NCI-H526 (cell line): ENCODE measurements at regions not wholly inside any gene's neighbourhood (a gene's known extent, or its start where the extent isn't known, plus 50 kb on each side); places are given as distances from the start of the nearest gene placed in this dataset.

ENCODE experiments used
- DNase-seq, 2 experiments: peaks; one replicate each; lab custom pipeline; 2025; lab: John Stamatoyannopoulos, UW

DNA sequence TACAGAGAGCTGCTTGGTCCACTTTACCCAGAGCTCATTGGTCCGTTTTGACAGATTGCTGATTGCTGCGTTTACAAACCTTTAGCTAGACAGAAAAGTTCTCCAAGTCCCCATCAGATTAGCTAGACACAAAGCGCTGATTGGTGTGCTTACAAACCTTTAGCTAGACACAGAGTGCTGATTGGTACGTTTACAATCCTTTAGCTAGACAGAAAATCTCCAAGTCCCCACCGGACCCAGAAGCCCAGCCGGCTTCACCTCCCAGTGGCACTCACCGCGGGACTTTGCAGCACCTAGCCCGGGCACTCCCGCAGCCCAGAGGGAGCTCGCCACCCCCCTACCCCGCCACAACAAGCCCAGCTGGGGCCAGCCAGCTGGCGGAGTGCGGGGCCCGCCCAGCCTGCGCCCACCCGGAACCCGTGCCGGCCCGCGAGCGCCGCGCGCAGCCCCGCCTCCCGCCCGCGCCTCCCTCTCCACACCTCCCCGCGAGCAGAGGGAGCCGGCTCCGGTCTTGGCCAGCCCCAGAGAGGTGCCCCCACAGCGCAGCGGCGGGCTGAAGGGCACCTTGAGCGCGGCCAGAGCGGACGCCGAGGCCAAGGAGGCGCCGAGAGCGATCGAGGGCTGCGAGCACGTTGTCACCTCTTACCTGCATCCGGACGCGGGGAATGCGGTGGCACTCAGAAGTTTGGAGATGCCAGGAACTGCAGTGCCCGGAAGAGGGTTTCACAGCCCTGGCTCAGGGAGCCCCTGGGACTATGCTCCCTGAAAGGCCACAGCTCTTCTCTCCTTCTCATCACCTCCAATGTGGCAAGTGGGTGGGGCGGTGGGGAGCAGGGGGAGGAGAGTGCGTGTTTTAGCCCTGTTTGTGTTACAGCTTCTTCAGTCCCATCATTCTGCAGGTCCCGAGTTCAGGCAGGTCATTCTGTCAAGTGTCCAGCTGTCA is 1504.5 kb downstream of the CDH11 start:
- peak in 1 of 2 experiments; percentile 56 for DNase-seq

DNA sequence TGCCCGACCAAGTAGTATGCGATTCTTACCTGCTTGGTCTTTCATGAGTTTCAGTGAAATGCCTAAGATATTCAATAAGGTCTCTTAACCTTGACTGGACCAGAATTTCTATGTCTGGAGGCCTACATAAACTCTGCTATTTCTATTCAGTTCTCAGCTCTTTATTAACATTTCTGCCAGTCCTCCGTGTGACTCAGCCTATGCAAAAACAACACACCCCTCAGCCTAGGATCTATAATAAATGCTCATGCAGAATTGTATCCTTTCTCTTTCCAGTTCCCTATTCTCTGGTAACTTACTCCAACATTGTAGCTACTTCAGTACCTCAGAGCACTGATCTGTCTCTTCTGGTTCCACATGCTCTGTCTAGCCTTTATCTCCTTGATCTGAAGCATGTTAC is 1507.4 kb downstream of the CDH11 start:
- no peak for DNase-seq

DNA sequence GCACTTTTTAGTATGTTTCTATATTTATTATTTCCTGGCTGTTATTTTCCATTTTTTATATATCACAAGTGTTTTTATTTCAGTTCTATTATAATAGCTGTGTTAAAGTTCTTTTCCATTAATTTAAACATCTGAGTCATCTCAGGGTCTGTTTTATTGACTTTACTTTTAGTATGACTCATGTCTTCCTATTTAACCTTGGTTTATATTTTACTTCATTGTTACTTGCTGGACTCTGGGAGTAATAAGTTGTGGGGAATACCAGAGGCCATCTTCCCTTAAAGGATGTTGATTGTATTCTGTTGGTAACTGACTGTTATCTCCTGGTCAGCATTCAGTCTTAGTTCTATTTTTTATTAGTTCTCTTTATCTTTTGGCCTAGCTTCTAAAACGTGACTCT is 1508.2 kb downstream of the CDH11 start:
- no peak for DNase-seq

DNA sequence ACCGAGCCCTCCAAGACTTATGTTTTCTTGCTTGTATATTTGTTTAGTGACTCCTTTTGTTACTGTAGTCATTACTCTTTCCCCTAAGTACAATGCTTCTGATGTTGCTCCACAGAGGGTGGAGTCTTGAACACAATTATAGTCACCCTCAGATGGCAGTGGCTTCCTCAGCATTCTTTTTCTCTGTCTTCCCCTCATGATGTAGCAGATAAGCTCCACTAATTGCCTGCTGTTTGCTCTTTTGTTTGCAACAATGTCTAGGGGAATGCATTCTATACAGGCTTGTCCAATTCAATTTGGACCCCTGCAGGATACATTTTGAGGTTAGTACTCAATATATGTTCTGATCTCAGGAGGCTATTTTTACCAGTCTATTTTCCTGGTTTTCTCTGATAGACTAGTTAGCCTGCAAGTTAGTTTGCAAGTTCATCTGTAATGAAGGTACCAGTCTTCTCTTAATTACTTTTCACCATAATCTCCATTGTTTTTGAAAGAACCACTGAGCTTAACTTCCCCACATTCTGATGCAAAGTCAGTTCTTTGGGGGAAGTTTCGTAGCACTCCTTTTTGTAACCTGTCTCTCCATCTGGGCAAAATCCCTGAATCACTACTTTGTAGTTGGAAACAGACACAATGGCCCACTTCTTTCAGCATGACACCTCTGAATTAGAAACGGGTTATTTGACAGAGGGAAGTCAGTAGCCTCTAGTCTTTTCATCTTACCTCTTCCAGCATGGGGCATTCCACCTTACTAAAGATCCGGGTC is 1509.2 kb downstream of the CDH11 start:
- DNase-seq: no peak

DNA sequence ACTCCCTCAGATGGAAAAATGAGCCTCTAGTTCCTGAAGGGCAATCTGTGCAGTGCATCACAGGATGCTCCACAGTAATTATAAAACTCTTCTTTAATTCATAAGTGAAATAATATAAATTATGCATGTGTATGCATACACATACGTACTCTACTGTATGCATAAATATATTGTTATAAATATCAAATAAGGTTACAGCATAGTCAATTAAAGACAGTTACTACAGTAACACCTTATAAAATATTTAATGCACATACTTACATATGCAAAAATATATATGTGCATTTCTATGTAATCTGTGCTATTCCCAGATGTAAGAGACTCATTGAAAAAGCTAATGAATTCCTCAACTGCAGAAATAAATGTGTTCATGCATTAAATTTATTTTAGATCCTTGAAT is 1515.1 kb downstream of the CDH11 start:
- no peak for DNase-seq

DNA sequence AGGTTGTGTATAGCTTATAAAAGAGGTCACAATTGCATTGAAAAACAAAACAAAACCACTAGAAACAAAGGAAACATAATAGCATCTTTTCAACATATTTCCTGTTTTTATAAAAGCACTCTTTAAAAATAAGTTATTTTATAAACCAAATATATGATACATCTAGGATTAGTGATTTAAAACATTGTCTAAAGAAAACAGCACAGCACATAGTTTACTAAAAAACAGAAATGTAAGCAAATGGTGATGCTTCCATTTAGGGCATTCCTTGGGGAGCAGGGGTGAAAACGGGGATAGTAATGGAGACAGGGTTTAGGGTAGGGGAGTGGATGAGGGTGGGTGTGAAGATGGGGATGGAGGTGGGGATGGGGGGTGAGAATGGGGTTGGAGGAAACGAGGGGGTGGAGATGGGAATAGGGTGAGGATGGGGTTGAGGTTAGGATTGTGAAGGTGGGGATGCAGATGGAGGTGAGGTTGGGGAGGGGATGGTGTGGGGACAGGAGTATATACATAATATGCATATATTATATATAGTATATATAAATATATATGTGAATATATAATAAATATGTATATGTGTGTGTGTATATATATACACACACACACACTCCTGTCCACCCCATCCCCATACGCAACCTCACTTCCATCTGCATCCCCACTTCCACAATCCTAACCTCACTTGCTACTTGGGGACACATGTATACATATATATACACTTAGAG is 1519.5 kb downstream of the CDH11 start:
- DNase-seq: no peak

DNA sequence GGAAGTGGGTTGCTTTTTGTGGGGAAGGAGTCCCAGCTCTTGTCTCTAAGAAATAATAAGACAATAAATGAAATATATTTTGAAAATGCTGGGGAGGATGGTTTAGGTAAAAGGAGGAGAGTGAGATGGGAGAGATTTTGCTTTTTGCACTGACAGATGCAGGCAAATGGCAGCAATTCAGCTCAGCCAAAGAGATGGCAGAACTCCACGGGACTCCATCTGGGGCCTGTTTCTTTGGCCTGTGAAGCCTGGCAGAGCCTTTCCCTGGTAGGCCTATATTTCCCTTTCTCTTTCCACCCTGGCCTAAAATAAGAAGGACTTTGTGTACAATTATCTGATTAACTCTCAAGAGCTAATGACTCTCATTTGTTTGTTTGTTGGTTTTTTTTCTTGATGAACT is 1525.1 kb downstream of the CDH11 start:
- DNase-seq: peak in 1 of 2 experiments; percentile 47

DNA sequence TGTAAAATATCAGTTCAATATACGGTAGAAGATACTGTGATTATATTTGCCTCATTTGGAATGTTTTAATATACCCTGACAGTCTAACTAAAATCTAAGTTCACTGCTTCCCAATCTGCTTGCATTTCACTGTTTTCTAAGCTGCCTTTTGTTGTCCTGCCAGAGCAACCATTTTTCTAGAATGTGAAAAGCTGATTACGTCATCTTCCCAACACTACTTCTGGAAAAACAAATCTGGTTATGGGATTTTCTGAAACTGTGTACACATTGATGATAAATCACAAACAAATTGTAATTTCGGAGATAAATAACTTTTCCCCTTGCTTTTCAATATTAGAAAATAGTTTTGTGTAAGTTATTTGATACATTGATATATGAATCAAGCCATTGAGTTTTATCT is 1529.0 kb downstream of the CDH11 start:
- no peak for DNase-seq

DNA sequence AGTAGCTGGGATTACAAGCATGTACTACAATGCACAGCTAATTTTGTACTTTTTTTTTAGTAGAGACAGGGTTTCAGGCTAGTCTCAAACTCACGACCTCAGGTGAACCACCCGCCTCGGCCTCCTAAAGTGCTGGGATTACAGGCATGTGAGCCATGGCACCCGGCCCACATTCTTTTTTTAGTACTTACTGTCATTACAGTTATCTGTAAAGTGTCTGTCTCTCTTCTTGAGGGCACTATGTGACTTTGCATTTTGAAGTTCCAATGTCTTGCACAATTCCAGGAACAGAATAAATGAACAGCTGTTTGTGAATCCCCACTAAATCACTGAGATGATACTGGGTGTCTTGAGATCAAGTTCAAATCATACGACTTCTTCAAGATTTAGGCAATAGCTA is 1540.3 kb downstream of the CDH11 start:
- DNase-seq: no peak

DNA sequence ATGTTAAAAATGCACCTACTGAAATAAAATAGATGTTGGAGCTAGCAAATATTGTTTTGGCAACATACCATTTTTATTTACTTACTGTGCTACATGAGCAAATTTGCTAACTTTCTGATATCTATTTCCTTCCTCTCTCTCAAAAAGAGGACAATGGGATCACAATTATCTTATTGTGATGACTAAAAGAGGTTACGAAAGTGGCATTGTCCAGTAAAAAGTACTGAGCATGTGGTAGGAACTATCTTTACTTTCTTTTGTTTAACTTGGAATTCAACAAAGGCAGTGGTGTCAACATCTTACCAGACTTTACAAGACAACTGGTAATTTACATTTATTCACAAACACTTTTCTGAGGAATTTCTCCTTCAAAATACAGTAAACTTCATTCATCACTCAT is 1542.6 kb upstream of the CDH8 start:
- no peak for DNase-seq

DNA sequence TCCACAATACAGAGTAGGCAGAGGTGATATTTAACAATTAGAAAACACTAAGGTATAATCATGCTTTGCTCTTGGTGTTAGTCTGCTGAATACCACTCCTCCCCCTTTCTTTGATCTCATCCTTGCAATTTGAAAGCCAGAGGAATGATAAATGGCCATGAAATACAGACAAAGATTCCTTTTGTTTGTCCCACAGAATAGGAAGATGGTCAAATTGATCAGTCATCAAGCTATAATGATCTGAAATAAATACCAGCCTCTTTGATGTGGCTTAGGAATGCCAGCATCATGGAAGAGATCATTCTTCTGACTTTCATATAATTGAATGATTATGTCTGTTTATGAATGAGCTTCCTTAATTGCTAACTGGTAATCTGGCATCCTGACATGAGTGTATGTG is 1541.7 kb upstream of the CDH8 start:
- DNase-seq: no peak

DNA sequence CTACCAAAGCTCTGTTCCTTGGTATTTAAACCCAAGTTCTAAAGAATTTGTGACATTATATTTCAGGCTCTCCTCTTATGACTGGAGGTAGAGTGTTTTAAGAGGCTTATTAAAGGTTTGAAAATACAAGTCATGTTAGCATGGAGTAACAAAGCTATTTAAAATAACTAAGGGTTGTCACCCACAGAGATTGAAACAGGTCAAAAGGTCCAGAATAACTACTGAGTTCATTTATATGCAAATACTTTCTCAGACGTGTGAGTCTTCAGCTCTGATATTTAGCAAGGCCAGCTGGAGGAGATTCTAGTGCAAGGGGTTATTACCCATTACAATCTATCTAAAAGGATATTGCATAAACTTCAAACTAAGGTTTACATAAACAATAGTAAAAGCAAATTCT is 1538.8 kb upstream of the CDH8 start:
- no peak for DNase-seq

DNA sequence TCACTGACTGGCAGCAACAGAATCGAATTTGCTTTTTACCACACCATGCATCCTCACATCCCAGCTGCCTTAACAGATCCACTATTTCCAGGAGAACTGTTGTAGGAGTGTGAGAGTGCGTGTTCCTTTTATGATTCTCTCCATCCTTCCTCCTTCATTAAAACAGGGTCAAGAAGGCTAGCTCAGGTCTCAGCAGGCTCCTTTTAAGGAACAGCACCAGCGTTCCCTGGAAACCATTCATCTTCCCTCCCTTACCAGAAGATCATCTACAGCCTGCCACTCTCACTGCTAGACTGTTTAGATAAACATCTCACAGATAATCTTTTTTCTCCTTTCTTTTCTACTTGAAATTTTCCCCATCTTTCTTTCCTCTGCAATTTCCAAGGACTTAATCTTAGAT is 1531.9 kb upstream of the CDH8 start:
- peak; percentile 71 to 80 for DNase-seq

DNA sequence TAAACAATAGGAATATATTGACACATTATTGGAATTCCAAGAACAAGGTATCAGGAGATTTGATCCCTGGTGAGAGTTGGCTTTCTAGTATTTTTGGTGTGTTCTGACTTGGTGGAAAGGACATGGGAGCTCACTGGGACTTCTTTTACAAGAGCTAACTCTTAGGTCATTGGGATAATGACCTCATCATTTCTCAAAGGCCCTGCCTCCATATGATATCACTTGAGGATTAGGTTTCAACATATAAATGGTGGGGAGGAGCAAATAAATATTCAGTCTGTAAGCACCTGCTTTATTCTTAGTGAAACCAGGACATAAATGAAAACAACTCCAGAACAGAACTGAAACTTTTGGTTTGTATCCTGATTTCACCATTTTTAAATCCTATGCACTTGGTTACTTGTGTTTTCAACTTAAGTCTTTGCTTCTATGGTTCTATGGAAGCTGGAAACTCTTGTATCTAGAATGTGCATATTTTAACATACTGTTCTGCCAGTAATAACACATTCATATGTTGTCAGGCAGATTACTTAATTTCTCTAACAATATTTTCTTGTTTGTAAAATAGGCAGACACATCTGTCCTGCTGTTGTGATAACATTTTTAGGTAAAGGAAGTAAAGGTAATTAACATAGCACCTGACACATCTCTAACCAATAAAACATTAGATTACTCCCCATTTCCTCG is 1527.7 kb upstream of the CDH8 start:
- no peak for DNase-seq

DNA sequence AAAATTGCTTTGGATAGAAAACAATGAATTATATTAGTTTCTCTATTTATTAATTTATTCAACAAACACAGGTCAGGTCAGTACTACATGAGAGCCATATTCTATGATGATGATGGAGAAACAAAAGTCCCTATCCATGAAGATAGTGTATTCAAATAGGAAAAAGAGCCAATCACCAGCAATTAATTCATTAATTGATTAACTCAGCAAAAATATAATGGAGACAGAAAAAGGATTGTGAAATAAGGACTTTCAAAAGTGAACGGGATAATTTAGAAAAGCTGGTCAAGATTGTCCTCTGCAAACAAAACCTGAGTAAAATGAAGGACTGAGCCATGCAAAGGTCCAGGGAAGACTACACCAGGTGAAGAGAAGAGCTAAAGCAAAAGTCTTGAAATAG is 1517.7 kb upstream of the CDH8 start:
- no peak for DNase-seq

DNA sequence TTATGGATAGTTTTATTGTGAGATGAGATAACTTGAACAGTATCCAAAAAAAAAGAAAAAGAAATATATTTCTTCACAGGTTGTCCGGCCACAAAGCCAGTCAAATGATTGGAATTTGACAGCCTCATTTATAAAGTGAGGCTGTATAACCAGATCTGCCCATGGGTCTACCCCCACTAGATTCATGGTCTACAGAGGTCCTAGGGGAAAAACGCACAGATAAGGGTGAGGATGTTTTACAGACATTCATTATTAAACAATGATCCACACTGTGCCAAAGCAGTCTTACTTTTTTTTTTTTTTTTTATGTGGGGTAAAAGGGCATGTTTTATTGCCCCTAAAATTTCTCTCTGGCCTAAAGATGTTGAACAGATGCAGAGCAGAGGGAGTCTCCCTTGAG is 1503.0 kb upstream of the CDH8 start:
- no peak for DNase-seq

DNA sequence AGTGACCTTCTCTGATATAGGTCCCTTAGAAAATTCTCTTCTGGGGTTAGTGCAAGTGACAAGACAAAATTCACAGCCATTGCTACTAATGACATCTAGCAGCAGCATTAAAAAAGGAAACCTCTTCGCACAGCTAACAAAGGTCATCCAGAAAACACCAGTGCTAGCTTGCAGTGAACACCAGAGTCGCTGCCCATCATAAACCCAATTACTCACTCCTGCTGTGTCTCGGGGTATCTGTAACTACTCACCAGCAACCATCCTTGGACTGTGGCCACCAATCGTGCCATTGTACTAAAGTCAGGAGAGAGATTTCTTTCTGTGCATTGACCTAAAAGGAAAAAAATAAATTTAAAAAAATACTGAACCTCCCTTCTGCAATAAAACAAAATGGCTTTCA is 1494.7 kb upstream of the CDH8 start:
- DNase-seq: no peak

DNA sequence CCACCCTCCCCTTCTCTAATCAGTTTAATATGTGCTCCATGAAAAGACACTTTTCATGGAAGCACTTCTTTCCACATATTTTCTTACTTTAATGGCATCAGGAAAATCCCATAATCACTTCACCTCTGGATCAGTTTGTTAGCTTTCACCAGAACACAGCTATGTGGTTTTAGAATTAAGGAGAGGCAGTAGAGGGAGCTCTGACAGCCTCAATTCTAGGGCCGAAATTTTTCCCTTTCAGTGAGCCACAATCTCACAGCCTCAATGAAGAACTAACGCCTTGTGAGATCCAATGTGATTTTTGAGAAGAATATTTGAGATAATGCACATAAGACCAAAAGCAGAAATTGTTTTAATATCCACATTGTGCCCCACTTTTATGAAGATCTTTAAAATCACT is 1494.0 kb upstream of the CDH8 start:
- DNase-seq: no peak

DNA sequence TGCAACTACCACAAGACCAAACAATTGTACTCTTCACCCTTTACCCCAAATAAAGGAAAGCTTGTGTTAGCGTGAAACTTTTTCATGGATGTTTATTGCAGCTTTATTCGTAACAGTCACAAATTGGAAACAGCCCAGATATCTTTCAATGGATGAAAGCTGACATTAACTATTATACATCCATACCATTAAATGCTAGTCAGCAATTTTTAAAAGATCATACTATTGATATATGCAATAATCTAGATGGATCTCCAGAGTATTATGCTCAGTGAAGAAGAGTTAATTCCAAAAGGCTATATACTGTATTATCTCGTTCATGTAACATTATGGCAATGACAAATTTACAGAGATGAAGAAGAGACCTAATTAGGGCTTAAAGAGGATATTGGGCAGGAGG is 1491.2 kb upstream of the CDH8 start:
- DNase-seq: no peak

DNA sequence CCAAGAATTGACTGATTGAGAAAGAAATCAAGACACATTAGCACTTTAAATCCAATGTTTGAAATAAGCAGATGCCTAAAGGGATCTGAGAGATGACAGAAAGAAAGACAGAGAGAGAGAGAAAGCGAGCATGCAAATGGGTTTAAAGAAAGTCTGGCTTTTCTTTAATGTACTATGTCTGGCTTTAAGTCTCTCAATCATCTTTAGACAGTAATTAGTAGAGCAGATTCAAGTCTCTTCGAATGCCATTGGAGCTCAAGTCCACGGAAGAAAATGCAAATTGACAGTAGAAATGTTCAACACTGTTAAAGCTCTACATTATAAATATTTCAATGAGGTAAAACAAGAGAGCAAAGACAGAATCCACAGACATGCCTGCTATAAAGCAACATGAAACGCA is 1480.2 kb upstream of the CDH8 start:
- DNase-seq: no peak

DNA sequence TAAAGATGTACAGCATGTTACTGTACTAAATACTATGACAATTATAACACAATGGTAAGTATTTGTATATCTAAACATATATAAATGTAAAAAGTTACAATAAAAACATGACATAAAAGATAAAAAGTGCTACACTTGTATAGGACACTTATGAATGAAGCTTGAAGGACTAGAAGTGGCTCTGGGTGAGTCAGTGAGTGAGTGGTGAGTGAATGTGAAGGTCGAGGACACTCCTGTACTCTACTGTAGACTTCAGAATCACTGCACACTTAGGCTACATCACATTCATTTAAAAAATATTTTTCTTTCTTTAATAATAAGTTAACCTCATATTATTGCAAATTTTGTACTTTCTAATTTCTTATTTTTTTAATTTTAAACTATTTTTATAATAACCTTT is 1476.7 kb upstream of the CDH8 start:
- no peak for DNase-seq

DNA sequence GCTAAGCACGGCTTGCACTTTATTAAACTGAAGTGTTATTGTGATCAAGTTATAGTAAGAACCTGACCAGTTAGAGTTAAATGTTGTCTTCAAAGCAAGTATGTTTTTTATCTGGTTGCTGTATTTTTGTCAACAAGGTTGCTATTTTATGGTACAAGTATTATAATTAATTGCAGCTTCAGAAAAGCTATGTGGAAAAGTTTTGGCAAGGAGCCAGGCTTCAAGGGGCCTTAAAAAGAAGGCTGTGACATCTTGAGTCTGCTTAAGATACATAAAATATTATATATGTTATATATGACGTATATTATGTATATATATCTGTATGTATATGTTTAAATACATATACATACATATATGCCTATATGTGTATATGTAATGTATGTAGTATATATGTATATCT is 1461.2 kb upstream of the CDH8 start:
- no peak for DNase-seq
